AG04450 (cell line): ENCODE measurements at regions not wholly inside any gene's neighbourhood (a gene's known extent, or its start where the extent isn't known, plus 50 kb on each side); places are given as distances from the start of the nearest gene placed in this dataset.
"Not testable (repeated sequence)": the region's sequence is repeated elsewhere in the genome, so short reads cannot be mapped to it uniquely, and the experiment has no call there.

Experiments
- CTCF ChIA-PET: fragments of 300-600, 350-600 bp; formaldehyde crosslinking; extraction: SDS; loops from one replicate; lab custom pipeline; 2022; ENCODE audit warnings: antibody characterized with exemption, inconsistent platforms; lab: Charles Lee
- POLR2A ChIA-PET: fragments of 350-600 bp; formaldehyde crosslinking; extraction: SDS; loops from one replicate; lab custom pipeline; 2021; ENCODE audit warnings: antibody characterized with exemption, inconsistent platforms; lab: Yijun Ruan, JAX
- DNase-seq: peaks from one replicate; pipeline ENCODE4 v3.0.0-alpha.2; 2011; ENCODE audit warnings: low read depth, low spot score
- H3K27ac ChIP-seq: one replicate; pipeline ENCODE4 v1.5.1; 2012; ENCODE audit warnings: low read depth, low read length, control low read depth
- H3K27me3 ChIP-seq: one replicate; pipeline ENCODE4 v1.6.0; 2012; ENCODE audit warnings: low read length; ENCODE audit not compliant: control insufficient read depth, insufficient read depth
- H3K4me3 ChIP-seq: 2 replicates; pipeline ENCODE4 v1.5.1; 2011; ENCODE audit warnings: mild to moderate bottlenecking, low read depth, low read length, control low read depth
- H3K9me3 ChIP-seq: 2 replicates; pipeline ENCODE4 v1.5.1; 2012; ENCODE audit warnings: low read length; ENCODE audit not compliant: control insufficient read depth, insufficient read depth
- TF ChIP-seq, protein P1 (sequence below): IDR thresholded peaks from 2 replicates; pipeline ENCODE4 v1.5.1; 2011; ENCODE audit warnings: low read depth, low read length, control low read depth, inconsistent platforms

DNA sequence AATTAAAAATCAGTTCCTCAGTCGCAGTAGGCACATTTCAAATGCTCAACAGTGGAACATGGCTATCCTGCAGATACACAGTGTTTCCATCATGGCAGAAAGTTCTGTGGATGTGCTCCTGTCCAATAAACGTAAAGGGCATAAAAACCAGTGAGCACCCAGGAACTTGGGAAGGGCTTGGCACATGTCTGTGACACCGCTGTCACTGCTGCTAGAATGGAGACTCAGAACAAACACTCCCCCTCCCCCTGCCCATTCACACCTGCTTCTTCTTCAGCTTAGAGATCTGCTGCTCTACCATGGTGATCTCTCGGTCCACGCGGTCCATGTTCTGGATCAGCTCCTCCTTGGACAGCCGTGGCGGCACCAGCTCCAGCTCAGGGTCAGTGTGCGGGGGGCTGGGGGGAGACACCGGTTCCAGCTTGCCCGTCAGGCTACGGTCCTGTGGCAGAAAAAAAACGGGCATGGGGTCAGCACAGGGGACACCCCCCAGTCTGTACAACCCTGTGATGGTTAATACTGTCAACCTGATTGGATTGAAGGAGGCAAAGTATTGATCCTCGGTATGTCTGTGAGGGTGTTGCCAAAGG, 94.6 kb downstream of the NCOR2 start:
- CTCF ChIA-PET: interaction anchor here (0.7 to 0.9 kb wide), 2 partner anchors 93 to 117 kb away, joined by 3 to 4 read pairs; no protein-coding TSS in a partner anchor
- POLR2A ChIA-PET: no interaction called here
- Histone ChIP-seq H3K27me3 (no peaks in the 10 kb centered on the region), H3K4me3 (no peak overlapping the region), H3K9me3 (peaks cover 41% of the 10 kb centered on the region), H3K27ac (no peak overlapping the region)
- DNase-seq: no peak
- TF ChIP-seq, protein P1, sequence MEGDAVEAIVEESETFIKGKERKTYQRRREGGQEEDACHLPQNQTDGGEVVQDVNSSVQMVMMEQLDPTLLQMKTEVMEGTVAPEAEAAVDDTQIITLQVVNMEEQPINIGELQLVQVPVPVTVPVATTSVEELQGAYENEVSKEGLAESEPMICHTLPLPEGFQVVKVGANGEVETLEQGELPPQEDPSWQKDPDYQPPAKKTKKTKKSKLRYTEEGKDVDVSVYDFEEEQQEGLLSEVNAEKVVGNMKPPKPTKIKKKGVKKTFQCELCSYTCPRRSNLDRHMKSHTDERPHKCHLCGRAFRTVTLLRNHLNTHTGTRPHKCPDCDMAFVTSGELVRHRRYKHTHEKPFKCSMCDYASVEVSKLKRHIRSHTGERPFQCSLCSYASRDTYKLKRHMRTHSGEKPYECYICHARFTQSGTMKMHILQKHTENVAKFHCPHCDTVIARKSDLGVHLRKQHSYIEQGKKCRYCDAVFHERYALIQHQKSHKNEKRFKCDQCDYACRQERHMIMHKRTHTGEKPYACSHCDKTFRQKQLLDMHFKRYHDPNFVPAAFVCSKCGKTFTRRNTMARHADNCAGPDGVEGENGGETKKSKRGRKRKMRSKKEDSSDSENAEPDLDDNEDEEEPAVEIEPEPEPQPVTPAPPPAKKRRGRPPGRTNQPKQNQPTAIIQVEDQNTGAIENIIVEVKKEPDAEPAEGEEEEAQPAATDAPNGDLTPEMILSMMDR: no peak

DNA sequence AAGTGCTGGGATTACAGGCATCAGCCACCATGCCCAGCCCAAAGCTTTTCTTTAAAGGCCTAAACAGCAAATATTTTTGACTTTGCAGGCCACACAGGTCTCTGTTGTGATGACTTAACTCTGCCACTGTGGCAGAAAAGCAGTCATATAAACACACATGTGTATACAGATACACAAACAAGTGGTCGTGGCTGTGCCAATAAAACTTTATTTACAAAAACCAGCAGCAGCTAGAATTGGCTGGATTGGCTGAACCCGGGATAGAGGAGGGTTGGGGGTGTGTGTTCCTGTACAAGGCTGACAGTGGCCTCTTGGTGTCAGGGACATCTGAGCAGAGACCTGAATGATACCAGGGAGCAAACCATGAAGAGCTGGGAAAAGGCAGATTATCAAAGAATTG, 95.6 kb downstream of the NCOR2 start:
- TF ChIP-seq, protein P1: no peak
- Histone ChIP-seq H3K9me3 (peaks cover 41% of the 10 kb centered on the region), H3K4me3 (no peak overlapping the region), H3K27ac (no peak overlapping the region), H3K27me3 (no peaks in the 10 kb centered on the region)
- POLR2A ChIA-PET: no interaction called here
- CTCF ChIA-PET: interaction anchor here (0.7 kb wide), 1 partner anchor 116 kb away, joined by 3 read pairs; no protein-coding TSS in a partner anchor
- DNase-seq: no peak

GRCh38 chr12:124470806-124471205, 96.6 kb downstream of the NCOR2 start:
- no peak overlapping the region for H3K27ac ChIP-seq
- H3K4me3 ChIP-seq: no peak overlapping the region
- CTCF ChIA-PET: no interaction called here
- DNase-seq: no peak
- TF ChIP-seq, protein P1: no peak
- POLR2A ChIA-PET: no interaction called here
- no peaks in the 10 kb centered on the region for H3K27me3 ChIP-seq
- peaks cover 48% of the 10 kb centered on the region for H3K9me3 ChIP-seq

GRCh38 chr12:124470139-124470538, 97.3 kb downstream of the NCOR2 start:
- Histone ChIP-seq H3K4me3 (no peak overlapping the region), H3K27ac (no peak overlapping the region), H3K27me3 (no peaks in the 10 kb centered on the region), H3K9me3 (peaks cover 55% of the 10 kb centered on the region)
- ChIA-PET CTCF (interaction anchor here (0.6 kb wide), 1 partner anchor 58 kb away, joined by 3 read pairs; no protein-coding TSS in a partner anchor), POLR2A (no interaction called here)
- no peak for DNase-seq
- TF ChIP-seq, protein P1: no peak

GRCh38 chr12:124469193-124469888, 98.1 kb downstream of the NCOR2 start:
- Histone ChIP-seq H3K9me3 (peaks cover 56% of the 10 kb centered on the region), H3K4me3 (no peak overlapping the region), H3K27me3 (no peaks in the 10 kb centered on the region), H3K27ac (no peak overlapping the region)
- TF ChIP-seq, protein P1: peak; percentile 58
- ChIA-PET CTCF (interaction anchor here (1.0 kb wide), 1 partner anchor 14 kb away, joined by 3 read pairs; no protein-coding TSS in a partner anchor), POLR2A (no interaction called here)
- DNase-seq: no peak

DNA sequence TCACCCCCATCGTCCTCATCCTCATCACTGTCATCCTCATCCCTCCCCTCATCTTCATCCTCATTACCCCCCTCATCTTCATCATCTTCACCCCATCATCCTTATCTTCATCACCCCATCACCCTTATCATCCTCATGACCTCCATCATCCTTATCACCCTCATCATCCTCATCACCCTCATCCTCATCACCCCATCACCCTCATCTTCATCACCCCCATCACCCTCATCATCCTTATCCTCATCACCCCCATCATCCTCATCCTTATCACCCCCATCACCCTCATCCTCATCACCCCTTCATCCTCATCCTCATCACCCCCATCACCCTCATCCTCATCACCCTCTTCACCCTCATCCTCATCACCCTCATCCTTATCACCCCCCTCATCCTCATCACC, 99.9 kb downstream of the NCOR2 start:
- H3K27ac ChIP-seq, H3K27me3 ChIP-seq, CTCF ChIA-PET, H3K4me3 ChIP-seq, DNase-seq, POLR2A ChIA-PET: not testable (repeated sequence)
- peaks cover 42% of the 10 kb centered on the region for H3K9me3 ChIP-seq
